Fibroblast of skin of right biceps (primary cell): ENCODE measurements at regions not wholly inside any gene's neighbourhood (a gene's known extent, or its start where the extent isn't known, plus 50 kb on each side); places are given as distances from the start of the nearest gene placed in this dataset.
"Not testable (repeated sequence)": the region's sequence is repeated elsewhere in the genome, so short reads cannot be mapped to it uniquely, and the experiment has no call there.

ENCODE experiments used
- DNase-seq: peaks from one replicate; pipeline ENCODE4 v3.0.0-alpha.2; 2013

DNA sequence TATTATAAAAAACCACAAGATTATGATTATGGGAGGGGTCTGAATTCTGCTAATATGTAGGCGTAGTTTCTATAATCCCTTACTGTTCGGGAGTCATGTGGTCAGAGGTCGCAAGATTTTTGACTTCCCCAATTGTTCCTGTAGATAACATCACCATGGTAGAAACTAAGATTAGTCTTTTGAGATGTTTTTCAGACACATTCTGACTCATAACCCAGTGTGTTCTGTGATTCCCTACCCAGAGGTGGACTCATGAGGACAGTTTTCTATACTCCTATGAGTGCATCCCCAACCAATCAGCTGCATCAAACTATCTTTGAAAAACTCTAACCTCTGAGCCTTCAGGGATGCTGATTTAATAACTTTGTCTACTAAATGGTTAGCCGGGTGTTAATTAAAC, 175.5 kb downstream of the RFPL4B start:
- DNase-seq: no peak

DNA sequence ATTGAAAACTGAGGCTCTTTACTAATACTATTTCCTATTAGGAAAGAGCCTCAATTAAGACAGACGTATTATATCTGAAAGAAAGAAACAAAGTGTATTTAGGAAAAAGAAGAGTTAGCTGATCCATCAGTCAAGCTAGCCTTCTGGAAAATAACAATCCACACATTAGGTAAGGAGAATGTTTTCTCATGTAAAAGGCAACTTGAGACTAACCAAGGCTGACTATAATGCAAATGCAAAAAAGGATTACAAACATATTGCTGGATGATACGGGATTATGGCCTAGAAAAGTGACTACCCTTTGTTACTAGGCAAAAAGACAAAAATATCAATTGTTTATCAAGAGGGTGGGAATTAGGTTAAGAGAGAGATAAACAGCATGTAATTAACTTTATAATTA, 176.9 kb downstream of the RFPL4B start:
- no peak for DNase-seq

- no peak for DNase-seq
Measured at GRCh38 chr6:112525749-112526148, 178.6 kb downstream of the RFPL4B start.

- DNase-seq: no peak
Measured at GRCh38 chr6:112526594-112526993, 179.5 kb downstream of the RFPL4B start.

DNA sequence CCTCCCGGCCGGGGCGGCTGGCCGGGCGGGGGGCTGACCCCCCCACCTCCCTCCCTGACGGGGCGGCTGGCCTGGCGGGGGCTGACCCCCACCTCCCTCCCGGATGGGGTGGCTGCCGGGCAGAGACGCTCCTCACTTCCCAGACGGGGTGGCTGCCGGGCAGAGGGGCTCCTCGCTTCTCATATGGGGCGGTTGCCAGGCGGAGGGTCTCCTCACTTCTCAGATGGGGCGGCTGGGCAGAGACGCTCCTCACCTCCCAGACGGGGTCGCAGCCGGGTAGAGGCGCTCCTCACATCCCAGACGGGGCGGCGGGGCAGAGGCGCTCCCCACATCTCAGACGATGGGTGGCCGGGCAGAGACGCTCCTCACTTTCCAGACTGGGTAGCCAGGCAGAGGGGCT, 181.2 kb downstream of the RFPL4B start:
- DNase-seq: not testable (repeated sequence)

- DNase-seq: no peak
Measured at GRCh38 chr6:112535816-112536215, 188.7 kb downstream of the RFPL4B start.

DNA sequence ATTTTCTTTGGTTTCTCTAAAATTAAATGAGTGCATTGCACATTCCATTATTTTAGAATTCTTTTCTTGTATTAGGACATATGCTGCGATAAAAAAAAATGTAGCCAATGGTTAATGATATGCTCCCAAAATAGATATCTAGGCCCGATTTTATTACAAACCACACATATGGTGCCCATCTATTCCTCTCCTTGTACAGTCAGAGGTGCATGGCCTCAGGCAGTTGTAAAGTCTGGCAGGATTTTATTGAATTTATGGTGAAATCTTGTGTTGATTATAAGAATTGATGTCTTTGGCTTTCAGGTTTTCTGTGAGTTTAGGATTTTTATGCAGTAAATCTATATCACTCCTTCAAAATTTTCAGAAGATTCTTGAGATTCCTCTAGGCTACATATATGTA, 192.2 kb downstream of the RFPL4B start:
- DNase-seq: no peak

DNA sequence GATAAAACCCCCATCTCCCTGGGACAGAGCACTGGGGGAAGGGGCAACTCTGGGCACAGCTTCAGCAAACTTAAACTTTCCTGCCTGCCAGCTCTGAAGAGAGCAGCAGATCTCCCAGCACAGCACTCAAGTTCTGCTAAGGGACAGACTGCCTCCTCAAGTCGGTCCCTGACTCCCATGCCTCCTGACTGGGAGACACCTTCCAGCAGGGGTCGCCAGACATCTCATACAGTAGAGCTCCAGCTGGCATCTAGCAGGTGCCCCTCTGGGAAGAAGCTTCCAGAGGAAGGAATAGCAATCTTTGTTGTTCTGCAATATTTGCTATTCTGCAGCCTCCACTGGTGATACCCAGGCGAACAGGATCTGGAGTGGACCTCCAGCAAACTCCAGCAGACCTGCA, 194.7 kb downstream of the RFPL4B start:
- DNase-seq: not testable (repeated sequence)

- DNase-seq: peak; percentile 22
Measured at GRCh38 chr6:112547321-112548085, 200.4 kb downstream of the RFPL4B start.

DNA sequence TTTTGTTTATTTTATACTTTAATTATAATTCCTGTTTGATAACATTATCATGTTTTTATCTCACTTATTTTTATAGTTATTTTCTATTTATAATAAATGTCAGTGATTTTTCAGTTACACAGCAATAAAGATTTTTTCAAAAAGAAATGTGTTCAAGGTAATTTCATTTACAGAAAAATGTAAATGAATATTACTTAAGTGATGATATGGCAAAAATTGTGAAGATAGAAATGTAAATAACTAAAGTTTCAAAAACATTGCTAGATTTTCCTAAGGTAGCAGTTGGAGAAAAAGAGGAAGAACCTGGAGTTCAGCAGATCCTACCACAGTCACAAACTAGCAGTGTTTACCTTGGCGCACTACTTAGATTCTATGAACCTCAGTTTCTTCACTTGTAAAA, 202.6 kb downstream of the RFPL4B start:
- no peak for DNase-seq

GRCh38 chr6:112557435-112557834, 210.3 kb downstream of the RFPL4B start:
- DNase-seq: peak; percentile 57

DNA sequence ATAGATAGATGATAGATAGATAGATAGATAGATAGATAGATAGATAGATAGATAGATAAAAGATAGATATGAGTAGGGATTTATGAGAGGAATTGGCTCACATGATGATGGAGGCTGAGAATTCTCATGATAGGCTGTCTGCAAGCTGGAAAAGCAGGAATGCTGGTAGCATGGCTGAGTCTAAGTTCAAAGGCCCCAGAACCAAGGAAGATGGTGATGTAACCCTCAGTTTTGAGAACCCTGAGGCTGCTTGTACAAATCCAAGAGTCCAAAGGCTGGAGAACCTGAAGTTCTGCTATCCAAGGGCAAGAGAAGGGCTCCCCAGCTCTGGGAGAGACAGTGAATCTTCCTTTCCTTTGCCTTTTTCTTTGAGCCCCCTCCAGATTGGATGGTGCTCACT, 210.8 kb downstream of the RFPL4B start:
- no peak for DNase-seq

GRCh38 chr6:112560651-112561050, 213.5 kb downstream of the RFPL4B start:
- DNase-seq: no peak

DNA sequence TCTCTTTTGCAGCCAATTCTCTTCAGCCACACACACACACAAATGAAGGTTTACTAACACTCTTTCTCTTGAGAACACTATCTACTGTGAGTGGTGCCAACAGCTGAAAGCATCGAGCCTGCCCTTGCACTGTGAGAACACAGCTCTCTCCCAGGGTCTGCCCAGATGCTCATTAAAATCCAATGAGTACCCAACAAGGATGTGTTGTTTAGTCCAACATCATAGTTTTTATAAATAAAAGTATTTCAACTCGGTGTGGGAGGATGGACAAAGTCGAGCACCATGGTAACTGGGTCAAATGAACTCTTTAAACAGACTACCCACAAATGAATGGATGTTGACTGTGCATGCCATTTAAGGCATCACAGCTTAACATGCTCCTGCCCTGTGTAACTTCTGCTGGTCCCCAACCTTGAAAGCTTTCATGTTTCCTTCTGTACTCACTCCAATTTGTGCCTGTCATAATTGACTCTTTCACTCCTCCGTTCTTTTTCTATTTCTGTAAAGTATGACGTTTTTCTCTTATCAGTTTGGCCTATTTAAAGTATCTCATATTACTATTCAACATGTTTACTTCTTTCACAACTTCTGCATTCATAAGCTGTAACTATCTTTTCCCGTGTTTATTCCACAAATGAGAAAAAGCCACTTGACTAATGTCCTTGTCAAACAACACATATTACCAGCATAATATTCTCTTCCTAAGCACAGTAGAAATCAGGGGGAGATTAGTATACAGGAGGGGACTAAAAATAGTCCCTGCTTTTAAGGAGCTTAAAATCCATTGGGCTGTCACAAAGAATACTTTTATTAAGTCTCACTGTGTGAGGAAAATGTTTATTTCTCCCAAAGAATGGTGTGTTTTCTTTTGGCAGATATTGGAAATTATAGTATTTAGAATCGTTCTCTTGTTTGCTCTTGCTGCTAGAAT, 215.4 kb downstream of the RFPL4B start:
- no peak for DNase-seq

- peak; percentile 89 for DNase-seq
Measured at GRCh38 chr6:112563368-112563767, 216.2 kb downstream of the RFPL4B start.

- DNase-seq: no peak
Measured at GRCh38 chr6:112568066-112568465, 220.9 kb downstream of the RFPL4B start.

- DNase-seq: peak; percentile 71
Measured at GRCh38 chr6:112571488-112572270, 224.5 kb downstream of the RFPL4B start.

- DNase-seq: no peak
Measured at GRCh38 chr6:112574190-112574589, 227.1 kb downstream of the RFPL4B start.

GRCh38 chr6:112575309-112575834, 228.2 kb downstream of the RFPL4B start:
- no peak for DNase-seq

- DNase-seq: peak; percentile 79
Measured at GRCh38 chr6:112576423-112576822, 229.3 kb downstream of the RFPL4B start.

GRCh38 chr6:112579601-112580000, 232.5 kb downstream of the RFPL4B start:
- peak; percentile 56 for DNase-seq

- DNase-seq: no peak
Measured at GRCh38 chr6:112581015-112581414, 233.9 kb downstream of the RFPL4B start.

DNA sequence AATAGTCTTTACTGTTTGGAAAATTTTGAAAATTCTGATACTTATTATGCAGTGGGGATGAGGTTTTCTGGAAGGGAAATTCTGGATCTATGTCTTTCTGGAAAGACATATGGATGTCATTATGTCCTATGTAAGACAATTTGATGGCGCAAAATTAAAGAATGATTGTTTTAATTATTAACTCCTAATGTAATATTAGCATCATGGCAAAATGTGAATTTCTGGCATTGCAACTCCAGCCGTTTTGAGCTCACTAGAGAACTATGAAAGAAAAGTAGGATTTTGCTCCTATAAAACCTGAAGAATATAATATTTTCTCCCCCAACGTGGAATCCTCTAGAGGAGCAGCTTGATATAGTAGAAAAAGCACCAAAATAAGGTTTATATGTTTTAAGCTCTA, 243.2 kb downstream of the RFPL4B start:
- no peak for DNase-seq
